ENCODE measurements at regions not wholly inside any gene's neighbourhood (a gene's known extent, or its start where the extent isn't known, plus 50 kb on each side); places are given as distances from the start of the nearest gene placed in this dataset.

- no peak for TF ChIP-seq POLR2AphosphoS5 (IDR thresholded peaks at IDR 0.05)
- no peak for TF ChIP-seq CTCF (IDR thresholded peaks at IDR 0.05)
- no peak for TF ChIP-seq POLR2A (IDR thresholded peaks at IDR 0.05)
Measured at GRCh38 chr11:16542353-16542752, 186.0 kb upstream of the SOX6 start.
